NCI-H2107 treated with DMSO at 0.1 percent for 48 hours (cell line): ENCODE measurements at regions not wholly inside any gene's neighbourhood (a gene's known extent, or its start where the extent isn't known, plus 50 kb on each side); places are given as distances from the start of the nearest gene placed in this dataset.

ENCODE experiments used
- DNase-seq: peaks from one replicate; lab custom pipeline; 2025; ENCODE audit not compliant: unreplicated experiment; lab: John Stamatoyannopoulos, UW

DNA sequence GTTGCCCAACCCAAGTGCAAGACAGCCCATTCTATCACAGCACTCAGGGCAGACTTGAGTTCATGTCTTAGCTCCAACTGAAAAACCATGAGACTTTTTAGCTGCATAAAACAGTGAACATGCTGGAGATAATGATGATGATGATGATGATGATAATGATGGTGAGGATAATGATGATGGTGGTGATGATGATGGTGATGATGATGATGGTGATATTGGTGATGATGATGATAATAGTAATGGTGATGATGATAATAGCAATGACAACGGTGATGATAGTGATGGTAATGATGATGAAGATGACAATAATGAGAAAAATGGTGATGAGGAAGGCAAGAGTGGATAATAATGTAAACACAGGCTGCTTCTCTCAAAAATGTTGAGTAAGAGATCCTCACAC, 576.2 kb downstream of the BCL11B start:
- no peak for DNase-seq

DNA sequence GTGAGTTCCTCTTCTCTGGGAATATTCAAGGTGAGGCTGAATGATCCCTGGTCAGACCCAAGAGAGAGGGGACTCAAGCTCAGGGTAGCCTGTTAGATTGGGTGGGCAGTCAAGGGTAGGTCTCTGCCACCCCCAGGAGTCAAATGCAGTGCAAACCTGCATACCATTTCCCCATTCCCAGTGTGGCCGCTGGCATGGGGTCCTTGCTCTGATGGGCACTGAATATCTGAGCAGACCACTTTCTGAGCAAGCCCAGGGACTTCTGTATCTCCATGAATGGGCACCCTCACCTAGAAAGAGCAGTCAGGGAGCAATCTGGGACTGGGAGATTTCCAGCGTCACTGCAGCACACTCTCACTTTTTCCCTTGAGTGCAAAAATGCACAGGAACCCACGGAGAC, 573.7 kb downstream of the BCL11B start:
- DNase-seq, result no peak

DNA sequence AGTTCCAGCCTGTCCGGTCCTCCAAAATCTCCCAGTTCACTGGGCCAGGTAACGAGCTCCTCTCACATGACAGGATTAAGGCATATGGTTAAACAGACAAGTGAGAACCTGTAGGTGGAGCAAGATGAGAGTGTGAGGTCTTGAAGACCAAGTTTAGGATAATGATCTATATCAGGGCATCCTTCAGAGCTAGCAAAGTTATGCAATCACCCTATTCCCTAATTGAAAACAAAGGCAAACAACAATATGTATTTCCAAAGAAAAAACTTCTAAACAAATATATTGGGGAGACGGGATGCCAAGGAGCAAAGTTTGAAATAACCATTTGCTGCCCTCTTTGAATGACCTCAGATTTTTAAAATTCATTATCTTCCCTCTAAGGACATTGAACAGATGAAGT, 571.2 kb downstream of the BCL11B start:
- DNase-seq, result no peak

DNA sequence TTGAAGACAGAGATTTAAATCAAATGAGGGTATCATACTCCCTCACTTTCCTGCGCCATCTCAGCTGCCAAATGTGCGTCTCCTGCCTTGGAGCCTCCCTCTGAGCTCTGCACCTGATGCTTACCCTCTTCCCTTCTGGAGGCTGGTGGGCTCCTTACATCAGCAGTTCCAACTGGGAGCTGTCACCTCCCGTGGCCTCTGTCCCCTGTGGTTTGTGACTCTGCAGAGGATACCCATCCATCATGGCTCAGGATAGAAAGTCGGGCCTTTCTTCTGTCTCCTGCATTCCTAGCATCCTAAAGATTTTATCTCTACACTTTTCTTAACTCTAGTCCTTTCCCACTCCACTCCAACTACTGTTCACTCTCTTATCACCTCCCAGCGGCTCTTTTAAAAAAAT, 570.6 kb downstream of the BCL11B start:
- no peak for DNase-seq

DNA sequence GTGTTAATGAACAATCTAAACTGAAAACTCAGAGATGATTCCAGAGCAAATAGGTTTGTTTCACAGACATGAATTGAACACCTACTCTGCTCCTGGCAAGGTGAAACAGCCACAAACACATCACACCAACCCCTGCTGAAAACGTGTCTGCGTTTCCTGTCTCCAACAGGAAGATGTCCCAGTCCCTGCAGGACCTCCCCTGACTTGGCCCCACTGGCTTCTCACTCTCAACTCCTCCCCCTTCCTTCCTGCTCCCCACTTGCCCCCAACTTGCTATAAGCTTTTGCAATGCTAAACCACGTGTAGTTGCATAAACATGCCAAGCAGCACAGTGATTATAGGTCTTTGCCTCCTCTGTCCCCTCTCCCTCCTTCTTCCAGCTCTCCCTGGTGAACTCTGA, 567.6 kb downstream of the BCL11B start:
- no peak for DNase-seq

DNA sequence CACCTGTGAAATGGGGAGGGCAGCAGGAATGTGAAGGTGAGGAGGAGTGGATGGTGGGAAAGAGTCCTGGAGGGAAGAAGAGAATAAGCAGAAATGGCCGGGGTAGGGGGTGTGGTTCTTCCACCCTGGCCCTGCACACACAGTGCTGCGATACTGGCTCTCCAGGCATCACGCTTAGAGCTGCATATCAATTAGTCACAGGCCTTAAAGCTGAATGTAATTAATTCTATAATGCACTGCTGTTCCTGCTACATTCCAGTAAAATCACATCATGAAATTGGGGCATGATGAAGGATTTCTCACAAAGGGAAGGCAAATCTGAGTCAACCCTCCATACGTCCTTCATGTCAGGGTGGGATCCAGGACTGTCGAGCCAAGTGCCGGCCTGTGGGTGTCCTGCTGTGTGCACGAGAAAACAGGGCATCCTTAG, 566.1 kb downstream of the BCL11B start:
- no peak for DNase-seq

DNA sequence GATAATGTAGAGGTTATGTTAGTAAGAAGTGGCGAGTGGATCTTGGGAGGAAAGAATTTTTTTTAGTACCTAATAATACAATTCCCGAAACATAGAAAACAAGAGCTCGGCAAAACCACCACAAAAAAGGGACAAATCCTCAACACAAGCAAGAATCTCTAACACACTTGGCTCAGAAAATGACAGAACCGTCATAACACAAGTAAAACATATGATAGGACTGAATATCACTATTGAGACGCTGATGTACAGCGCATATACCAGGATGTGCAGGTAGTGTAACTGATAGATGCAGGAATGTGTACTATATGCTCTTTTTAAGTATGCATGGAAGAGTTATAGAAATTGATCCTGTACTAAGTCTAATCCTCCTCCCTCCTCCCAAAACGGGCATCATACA, 564.5 kb downstream of the BCL11B start:
- no peak for DNase-seq

DNA sequence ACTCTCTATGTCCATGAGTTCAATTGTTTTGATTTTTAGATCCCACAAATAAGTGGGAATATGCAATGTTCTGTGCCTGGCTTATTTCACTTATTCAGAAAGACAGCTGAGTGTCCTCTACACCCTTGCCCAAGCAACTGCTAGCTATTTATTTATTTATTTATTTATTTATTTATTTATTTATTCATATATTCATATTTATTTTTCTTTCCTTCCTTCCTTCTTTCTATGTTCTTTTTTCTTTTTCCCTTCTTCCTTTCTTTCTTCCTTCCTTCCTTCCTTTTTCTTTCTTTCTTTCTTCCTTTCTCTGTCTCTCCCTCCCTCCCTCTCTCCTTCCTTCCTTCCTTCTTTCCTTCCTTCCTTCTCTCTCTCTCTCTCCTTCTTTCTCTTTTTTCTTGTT, 563.4 kb downstream of the BCL11B start:
- DNase-seq, result no peak

DNA sequence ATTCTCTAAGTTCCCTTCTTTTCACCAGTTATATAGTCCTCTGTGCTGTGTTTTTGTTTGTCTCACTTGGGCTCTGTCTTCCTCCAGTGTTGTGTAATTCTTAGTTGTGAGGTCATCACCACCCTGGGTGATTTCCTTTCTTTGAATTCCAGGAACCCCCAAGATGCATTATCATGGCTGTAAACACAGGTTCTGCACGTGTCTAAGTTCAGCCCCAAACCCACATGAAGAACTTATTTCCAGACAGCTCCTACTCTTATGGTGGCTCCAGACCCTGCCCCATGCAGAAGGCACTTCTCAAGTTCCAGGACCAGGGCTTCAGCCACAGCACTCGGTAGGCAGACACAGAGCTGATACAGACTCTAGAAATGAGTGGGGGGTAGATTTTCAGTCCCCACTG, 560.5 kb downstream of the BCL11B start:
- no peak for DNase-seq

DNA sequence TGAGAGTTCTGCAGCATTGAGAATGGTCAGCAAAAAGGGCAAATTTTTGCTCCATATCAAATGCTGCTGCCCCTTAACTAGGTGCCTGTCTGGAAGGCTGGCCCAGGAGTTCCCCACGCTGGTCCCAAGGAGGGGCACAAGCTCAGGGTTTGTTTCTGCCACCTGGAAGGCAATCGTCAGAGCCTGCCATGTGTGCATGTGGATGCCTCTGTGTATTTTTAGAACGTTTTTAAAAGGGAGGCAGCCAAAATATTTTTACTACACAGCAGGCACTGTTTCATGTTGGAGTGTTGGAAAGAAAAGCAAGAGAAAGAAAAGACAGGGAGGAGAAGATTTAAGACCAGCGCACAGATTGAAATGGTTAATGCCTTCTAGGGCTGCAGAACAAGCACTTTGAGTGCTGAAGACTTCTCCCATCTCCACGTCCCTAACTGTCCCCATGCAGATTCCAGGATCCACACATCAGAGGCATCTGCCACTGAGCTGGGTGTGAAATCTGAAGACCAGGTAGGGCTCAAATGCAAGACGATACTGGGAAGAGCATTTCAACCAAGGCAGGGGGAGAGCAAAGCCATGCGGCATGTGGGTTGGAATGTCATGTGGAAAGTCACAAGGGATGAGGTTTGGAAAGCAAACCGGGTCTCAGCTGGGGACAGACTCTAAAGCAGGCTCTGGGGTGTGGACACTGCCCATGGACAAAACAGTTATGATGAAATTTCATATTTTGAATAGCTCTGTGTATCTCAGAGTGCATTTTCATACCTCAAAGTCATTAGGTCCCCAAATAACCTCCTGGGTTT, 557.2 kb downstream of the BCL11B start:
- DNase-seq, result no peak

DNA sequence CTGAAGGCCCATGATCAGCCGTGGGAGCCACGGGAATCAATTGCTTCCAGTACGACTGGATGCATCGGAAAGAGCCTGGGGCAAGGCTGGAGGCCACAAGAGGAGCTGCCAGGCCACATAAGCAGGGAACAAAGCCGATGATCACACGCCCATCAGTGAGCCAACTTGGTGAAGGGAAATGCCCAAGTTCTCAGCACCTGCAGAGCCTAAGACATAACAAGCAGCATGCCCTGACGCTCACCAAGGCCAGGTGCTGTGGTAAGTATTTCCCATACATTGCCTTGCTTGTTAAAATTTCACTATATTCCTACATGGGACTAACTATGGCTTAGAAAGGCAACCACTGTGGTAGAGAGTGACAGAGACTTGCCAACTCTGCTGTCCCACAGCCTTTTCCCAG, 555.9 kb downstream of the BCL11B start:
- DNase-seq, result no peak

DNA sequence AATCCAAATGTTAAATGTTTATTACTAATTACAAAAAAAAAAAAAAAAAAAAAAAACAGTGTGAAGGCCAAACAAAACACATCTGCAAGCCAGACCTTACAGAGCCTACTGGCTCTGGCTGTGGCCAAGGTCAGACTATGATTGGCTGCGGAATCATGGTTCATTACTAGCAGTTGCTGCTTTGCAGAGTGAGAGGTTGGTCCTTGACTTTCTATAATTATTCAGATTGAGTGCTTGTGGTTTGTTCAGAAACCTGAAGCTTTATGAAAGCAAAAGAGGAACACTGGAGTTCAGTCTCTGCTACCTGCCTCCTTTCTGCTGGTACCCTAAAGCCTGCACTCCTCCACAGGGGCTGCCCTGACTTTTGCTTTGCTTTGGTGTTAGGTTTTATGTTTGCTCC, 550.9 kb downstream of the BCL11B start:
- DNase-seq, result peak; percentile 90

DNA sequence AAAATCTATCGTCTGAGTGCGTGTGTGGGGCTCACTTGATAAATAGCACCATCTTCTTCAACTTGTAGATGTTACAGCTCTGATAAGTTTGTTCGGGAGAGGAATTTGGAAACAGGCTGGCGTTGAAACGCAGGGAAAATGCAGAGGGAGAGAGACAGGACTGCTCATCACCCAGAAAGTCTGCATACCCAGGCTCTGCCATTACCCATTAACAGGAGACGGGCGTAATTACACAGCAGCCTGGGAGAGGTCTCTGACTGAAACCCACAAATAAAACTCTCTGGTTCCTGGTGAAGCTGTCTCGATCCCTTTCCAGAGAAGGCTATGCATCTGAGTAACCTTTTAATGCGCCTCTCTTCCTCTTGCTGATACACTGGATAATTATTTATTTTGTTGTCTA, 547.3 kb downstream of the BCL11B start:
- DNase-seq, result no peak

DNA sequence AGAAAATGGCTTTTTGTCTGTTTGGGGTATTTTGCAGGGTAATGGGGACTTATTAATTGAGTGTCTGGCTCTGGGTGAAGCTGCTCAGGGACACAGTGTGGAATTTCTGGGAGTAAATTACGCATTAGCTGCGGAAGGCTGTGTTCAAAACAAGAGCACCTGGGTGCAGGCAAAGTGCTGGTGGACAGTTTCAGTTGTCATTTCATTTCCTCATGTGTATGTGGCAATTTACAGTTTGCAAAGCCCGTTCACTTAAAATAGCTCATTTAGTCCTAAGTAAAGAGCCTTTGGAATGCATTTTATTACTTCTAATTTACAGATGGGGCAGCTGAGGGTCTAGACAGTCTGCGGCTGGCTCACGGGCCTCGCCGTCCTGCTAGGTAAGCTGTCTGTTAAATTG, 546.8 kb downstream of the BCL11B start:
- DNase-seq, result no peak

DNA sequence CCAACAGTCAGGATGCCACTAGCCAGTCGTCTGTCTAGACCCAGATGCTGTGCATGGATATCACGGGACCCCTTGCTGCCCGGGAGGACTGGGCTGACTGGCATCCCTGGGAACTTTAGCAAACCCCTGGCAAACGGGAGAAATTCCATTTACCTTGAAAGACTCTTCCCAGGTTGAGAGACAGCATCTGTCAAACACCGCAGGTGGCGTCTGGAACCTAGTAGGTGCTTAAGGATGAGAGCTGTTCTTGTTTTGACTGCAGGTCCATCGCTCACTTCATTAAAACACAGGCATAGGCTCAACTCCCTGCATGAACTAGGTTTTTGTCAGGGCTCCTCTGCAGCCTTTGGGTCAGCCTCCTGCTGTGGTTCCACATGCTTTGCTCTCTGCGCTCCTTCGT, 546.3 kb downstream of the BCL11B start:
- no peak for DNase-seq

DNA sequence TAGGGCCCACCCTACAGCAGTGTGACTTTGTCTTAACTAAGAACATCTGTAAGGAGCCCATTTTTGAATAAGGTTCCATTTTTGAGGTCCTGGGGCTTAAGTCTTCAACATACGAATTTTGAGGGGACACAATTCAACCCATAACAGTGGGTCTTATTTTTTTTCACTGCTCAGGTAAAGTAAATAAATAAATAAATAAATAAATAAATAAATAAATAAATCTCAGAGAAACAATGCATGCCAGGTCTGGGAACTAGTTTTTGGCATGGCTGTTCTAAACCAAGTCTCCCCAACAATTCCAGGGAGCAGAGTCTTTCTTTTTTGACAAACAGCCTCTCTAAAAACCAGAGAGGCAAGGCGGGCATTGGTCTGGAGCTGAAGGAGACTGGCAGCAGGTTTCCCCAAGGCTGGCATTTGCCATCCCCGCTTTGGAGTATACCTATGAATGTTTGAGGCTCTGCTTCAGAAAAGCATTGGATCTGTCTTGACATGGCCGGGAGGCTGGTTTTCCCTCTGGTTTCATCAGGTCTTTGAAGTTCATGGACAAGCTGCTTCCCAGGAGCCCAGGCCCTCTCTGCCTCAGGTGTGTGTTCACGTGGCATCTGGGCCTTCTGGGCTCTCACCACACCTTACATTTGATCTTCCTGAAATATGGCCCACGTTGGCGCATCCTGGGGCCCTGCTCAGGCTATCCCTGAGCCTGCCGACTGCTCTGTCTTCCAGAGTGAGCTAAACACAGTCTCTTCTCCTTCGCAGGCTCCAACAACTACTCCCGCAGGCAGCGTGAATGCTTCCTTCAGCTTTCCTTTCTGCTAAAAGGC, 545.2 kb downstream of the BCL11B start:
- DNase-seq, result no peak

DNA sequence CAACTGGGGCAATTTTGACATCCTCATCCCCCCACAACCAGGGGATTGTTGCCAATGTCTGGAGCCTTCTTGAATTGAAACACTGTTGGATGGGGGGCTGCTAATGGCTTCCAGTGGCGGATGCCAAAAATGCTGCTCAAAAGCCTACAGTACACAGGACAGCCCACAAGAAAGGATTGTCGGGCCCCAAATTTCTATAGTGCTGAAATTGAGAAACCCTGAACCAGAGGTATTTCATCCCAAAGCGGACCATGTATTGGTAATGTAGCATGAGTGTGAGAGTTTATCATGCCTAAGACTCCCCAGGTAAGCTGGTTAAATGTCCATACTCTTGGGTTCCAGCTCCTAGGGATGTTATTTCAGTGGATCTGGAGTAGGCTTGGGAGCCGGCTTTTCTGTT, 544.0 kb downstream of the BCL11B start:
- no peak for DNase-seq

DNA sequence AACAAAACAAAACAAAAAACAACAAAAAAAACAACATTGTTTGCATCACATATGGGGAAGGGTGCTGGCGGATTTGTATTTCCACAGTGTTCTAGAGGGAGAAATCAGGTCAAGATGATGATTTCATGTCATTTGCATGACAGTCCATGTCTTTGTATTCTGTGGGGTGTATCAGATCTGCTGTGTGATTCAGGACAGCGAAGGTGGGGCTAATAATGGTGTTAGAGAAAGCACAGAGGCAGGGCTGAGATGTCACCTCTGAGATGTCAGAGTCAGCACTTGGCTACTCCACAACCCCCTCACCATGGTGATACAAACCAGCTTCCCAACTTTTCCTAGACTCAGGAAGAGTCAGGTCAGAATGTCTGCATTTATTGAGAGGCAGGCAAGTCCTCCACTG, 543.2 kb downstream of the BCL11B start:
- no peak for DNase-seq

DNA sequence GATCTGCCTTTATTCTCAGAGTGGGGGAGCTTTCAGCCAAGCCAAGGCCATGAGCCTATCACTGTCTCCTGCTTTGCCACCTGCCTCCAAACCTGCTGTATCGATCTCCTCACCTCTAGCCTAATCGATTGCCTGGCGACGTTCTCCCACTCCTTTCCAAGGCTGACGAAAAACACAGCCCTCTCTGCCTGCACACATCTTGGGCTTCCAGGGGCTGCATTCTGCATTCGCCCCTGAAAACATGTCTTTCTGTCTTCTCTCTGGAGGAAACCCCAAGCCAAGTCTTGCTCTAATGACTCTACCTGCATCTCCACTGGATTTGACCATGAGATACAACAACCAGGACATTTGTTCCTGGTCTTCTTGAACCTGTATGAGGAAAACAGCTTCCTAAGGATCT, 540.7 kb downstream of the BCL11B start:
- no peak for DNase-seq

DNA sequence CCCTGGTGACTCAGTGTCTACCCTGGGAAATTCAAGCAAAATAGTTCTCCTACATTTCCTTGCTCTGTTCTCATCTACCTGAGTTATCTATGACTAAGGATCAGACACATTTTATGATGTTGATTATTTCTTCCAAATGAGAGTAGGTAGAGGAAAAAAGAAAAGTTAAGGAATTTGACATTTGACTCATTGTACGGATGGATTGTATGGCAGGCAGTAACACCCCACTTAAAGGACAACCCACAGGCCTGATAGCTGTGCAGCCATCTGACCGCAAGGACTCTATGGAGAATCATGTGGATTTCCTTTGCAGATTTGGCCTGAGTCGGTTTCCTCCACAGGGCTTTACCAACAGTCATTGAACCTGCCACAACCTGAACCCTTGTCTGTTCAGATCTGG, 540.3 kb downstream of the BCL11B start:
- DNase-seq, result no peak

DNA sequence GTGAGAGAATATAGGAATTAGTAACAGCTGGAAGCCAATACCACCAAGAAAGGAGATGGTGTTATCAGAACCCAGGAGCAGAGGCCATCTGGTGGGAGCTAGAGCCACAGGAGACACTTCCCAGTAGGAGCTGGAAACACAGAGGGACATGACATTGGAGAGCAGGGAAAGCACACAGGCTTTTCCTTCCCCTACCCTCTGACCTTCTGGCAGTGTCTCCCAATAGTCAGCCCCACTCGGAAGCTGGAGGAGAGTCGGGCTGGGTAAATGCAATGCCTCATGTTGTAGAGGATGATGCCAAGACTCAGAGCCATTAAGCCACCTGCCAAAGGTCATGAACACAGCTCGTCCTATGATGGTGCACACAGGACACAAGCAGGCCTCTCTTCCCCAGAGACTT, 538.5 kb downstream of the BCL11B start:
- DNase-seq, result no peak

DNA sequence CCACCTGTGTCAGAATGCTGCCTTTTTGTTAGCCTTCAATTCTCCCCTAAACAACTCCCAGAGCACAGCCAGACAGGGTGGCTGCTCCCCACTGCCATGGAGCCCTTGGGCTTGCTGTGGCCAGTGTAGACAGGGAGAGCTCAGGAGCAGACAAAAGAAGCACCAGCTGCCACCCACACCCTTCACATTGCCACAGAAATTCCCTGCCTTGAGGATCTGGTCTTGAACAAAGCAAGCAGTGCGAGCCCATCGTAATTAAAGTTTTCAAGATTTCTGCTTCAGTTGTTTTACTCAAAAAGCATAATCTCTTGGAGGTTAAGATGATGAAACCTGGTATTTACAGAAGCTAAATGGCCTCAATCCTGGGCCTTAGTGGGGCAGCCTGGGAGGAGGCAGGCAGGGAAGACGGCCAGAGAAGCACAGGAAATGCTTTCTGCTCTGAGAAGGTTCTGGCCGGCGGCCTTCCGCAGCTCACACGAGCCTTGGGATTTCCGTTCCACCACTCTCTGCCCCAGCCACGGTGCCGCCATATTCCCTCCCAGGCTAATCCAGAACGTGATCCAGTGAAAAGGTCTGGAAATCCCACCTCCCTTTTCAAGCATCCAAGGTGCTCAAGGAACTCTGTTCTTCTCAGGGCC, 535.2 kb downstream of the BCL11B start:
- DNase-seq, result peak; percentile 33
